SK-N-SH (cell line): ENCODE measurements at regions not wholly inside any gene's neighbourhood (a gene's known extent, or its start where the extent isn't known, plus 50 kb on each side); places are given as distances from the start of the nearest gene placed in this dataset.

ENCODE experiments used
- CTCF ChIA-PET: fragments of 300-600, 350-600 bp; formaldehyde crosslinking; extraction: SDS; loops from one replicate; lab custom pipeline; 2021; lab: Yijun Ruan, JAX
- POLR2A ChIA-PET: fragments of 350-600 bp; sonication (Branson Sonifier 250); formaldehyde crosslinking; extraction: SDS; loops from one replicate; lab custom pipeline; 2020; ENCODE audit warnings: antibody characterized with exemption, inconsistent platforms; lab: Yijun Ruan, JAX
- DNase-seq: peaks from one replicate; pipeline ENCODE4 v3.0.0; 2012
- H2AFZ ChIP-seq: fragments of 200-600 bp; sonication (generic); 2 replicates; pipeline ENCODE4 v1.8.1; 2016; ENCODE audit warnings: antibody characterized with exemption, mild to moderate bottlenecking, low read depth
- H3F3A ChIP-seq: fragments of 200-600 bp; sonication (generic); replicated peaks from 2 replicates; pipeline ENCODE3; 2016; ENCODE audit warnings: antibody characterized with exemption, mild to moderate bottlenecking; ENCODE audit not compliant: insufficient read depth
- H3K27ac ChIP-seq, 2 experiments: fragments of 200-500 bp in 1 of 2; fragments of 200-600 bp in 1 of 2; sonication (Bioruptor generic) in 1 of 2; sonication (generic), shearing (Covaris generic) in 1 of 2; 2 replicates each; pipeline versions ENCODE4 v1.5.1 to v1.6.1; 2014 to 2016; ENCODE audit warnings: low read depth in 2 of 2, inconsistent platforms in 1 of 2, low read length in 1 of 2, mild to moderate bottlenecking in 1 of 2, mixed read lengths in 1 of 2
- H3K27me3 ChIP-seq: fragments of 200-600 bp; sonication (generic), shearing (Covaris generic); 2 replicates; pipeline ENCODE4 v1.6.1; 2016; ENCODE audit warnings: mixed run types; ENCODE audit not compliant: insufficient read depth
- H3K36me3 ChIP-seq, 2 experiments: fragments of 200-500 bp in 1 of 2; fragments of 200-600 bp in 1 of 2; sonication (Bioruptor generic) in 1 of 2; sonication (generic) in 1 of 2; replicated peaks in 1 of 2; 2 replicates each; pipeline versions ENCODE3 to v1.5.1; 2014 to 2016; ENCODE audit warnings: low read length in 1 of 2, mild to moderate bottlenecking in 1 of 2; ENCODE audit not compliant: insufficient read depth in 2 of 2, control insufficient read depth in 1 of 2
- H3K4me1 ChIP-seq, 2 experiments: fragments of 200-500 bp in 1 of 2; fragments of 200-600 bp in 1 of 2; sonication (Bioruptor generic) in 1 of 2; sonication (generic), shearing (Covaris generic) in 1 of 2; 2 replicates each; pipeline versions ENCODE4 v1.5.1 to v1.6.1; 2014 to 2016; ENCODE audit warnings: low read depth in 1 of 2, low read length in 1 of 2, mixed run types in 1 of 2; ENCODE audit not compliant: insufficient read depth in 2 of 2, control insufficient read depth in 1 of 2
- H3K4me2 ChIP-seq: fragments of 200-600 bp; sonication (generic), shearing (Covaris generic); 2 replicates; pipeline ENCODE4 v1.6.1; 2017; ENCODE audit warnings: mixed run types
- H3K4me3 ChIP-seq, 2 experiments: fragments of 200-500 bp in 1 of 2; fragments of 200-600 bp in 1 of 2; sonication (Bioruptor generic) in 1 of 2; sonication (generic), shearing (Covaris generic) in 1 of 2; 2 replicates each; pipeline versions ENCODE4 v1.5.1 to v1.8.1; 2014 to 2016; ENCODE audit warnings: low read depth in 2 of 2, inconsistent platforms in 1 of 2, low read length in 1 of 2, mild to moderate bottlenecking in 1 of 2, mixed read lengths in 1 of 2, moderate library complexity in 1 of 2
- H3K79me2 ChIP-seq: fragments of 200-600 bp; sonication (generic); 2 replicates; pipeline ENCODE4 v1.8.1; 2017; ENCODE audit warnings: mild to moderate bottlenecking; ENCODE audit not compliant: insufficient read depth
- H3K9ac ChIP-seq: fragments of 200-600 bp; sonication (generic); 2 replicates; pipeline ENCODE4 v1.6.1; 2017; ENCODE audit warnings: mixed run types
- H3K9me2 ChIP-seq: fragments of 200-600 bp; sonication (generic); 2 replicates; pipeline ENCODE4 v1.6.1; 2017; ENCODE audit warnings: mixed run types
- H3K9me3 ChIP-seq: fragments of 200-600 bp; sonication (generic); 2 replicates; pipeline ENCODE4 v1.6.1; 2017; ENCODE audit warnings: mixed run types, mild to moderate bottlenecking, moderate library complexity
- H4K20me1 ChIP-seq: fragments of 200-600 bp; sonication (generic); 2 replicates; pipeline ENCODE4 v1.6.1; 2017; ENCODE audit warnings: mild to moderate bottlenecking, mixed run types; ENCODE audit not compliant: insufficient read depth
- CHD2 ChIP-seq: fragments of 150-350 bp; IDR thresholded peaks from 2 replicates; pipeline ENCODE4 v1.6.1; 2018; ENCODE audit warnings: low read length; ENCODE audit not compliant: partially characterized antibody
- EP300 ChIP-seq, 2 experiments: IDR thresholded peaks; 2 replicates each; pipeline versions ENCODE4 v1.4.0 to v1.6.1; 2012; ENCODE audit warnings: borderline replicate concordance in 1 of 2, low read depth in 1 of 2, low read length in 1 of 2
- FOXJ3 ChIP-seq: sonication (generic); formaldehyde crosslinking; IDR thresholded peaks from 2 replicates; pipeline ENCODE4 v1.5.1; 2020; ENCODE audit warnings: mild to moderate bottlenecking, missing genetic modification reagents
- FOXM1 ChIP-seq: IDR thresholded peaks from 2 replicates; pipeline ENCODE4 v1.4.0; 2012; ENCODE audit warnings: low read depth, mild to moderate bottlenecking
- GABPA ChIP-seq: IDR thresholded peaks from 2 replicates; pipeline ENCODE4 v1.4.0; 2012; ENCODE audit warnings: low read depth, mild to moderate bottlenecking
- GATA2 ChIP-seq: sonication (generic); formaldehyde crosslinking; IDR thresholded peaks from 2 replicates; pipeline ENCODE4 v1.5.0; 2020; ENCODE audit warnings: mild to moderate bottlenecking, missing genetic modification reagents
- JUND ChIP-seq: IDR thresholded peaks from 2 replicates; pipeline ENCODE4 v1.4.0; 2012
- MAX ChIP-seq: IDR thresholded peaks from 2 replicates; pipeline ENCODE4 v1.4.0; 2012; ENCODE audit warnings: low read depth
- MEF2A ChIP-seq: IDR thresholded peaks from 2 replicates; pipeline ENCODE4 v1.4.0; 2012; ENCODE audit warnings: low read depth, borderline replicate concordance
- NRF1 ChIP-seq: IDR thresholded peaks from 2 replicates; pipeline ENCODE4 v1.6.1; 2012; ENCODE audit warnings: low read depth, mild to moderate bottlenecking, low read length
- PBX3 ChIP-seq: IDR thresholded peaks from 2 replicates; pipeline ENCODE4; 2012
- POLR2AphosphoS5 ChIP-seq: IDR thresholded peaks from 2 replicates; pipeline ENCODE4 v1.6.1; 2012; ENCODE audit warnings: low read depth, low read length
- RCOR1 ChIP-seq: fragments of 150-350 bp; IDR thresholded peaks from 2 replicates; pipeline ENCODE4 v1.6.1; 2017; ENCODE audit warnings: antibody characterized with exemption, low read length
- RFX5 ChIP-seq: IDR thresholded peaks from 2 replicates; pipeline ENCODE4 v1.6.1; 2012; ENCODE audit warnings: mild to moderate bottlenecking, improper control_type of control experiment, low read length
- RXRA ChIP-seq: IDR thresholded peaks from 2 replicates; pipeline ENCODE4 v1.4.0; 2012; ENCODE audit warnings: low read depth, mild to moderate bottlenecking, borderline replicate concordance
- SIN3A ChIP-seq: IDR thresholded peaks from 2 replicates; pipeline ENCODE4 v1.6.1; 2012; ENCODE audit warnings: low read depth, mild to moderate bottlenecking, low read length, moderate library complexity, borderline replicate concordance
- SMC3 ChIP-seq: IDR thresholded peaks from 2 replicates; pipeline ENCODE4 v1.6.1; 2012; ENCODE audit warnings: low read depth, low read length, improper control_type of control experiment
- TCF12 ChIP-seq: IDR thresholded peaks from 2 replicates; pipeline ENCODE4 v1.4.0; 2012
- TEAD4 ChIP-seq: IDR thresholded peaks from 2 replicates; pipeline ENCODE4 v1.4.0; 2012; ENCODE audit warnings: mild to moderate bottlenecking, borderline replicate concordance; ENCODE audit not compliant: insufficient read depth
- USF1 ChIP-seq: IDR thresholded peaks from 2 replicates; pipeline ENCODE4 v1.4.0; 2012; ENCODE audit warnings: low read depth, borderline replicate concordance
- WGBS: methylation state at CpG from one replicate; pipeline ENCODE4 v1.1.6; 2017; ENCODE audit warnings: low lambda C conversion rate; 5-methylcytosine and 5-hydroxymethylcytosine counted together
- TF ChIP-seq, protein P1 (sequence below): IDR thresholded peaks from 2 replicates; pipeline ENCODE4 v1.4.0; 2012; ENCODE audit warnings: low read depth, borderline replicate concordance
- TF ChIP-seq, protein P2 (sequence below): IDR thresholded peaks from 2 replicates; pipeline ENCODE4 v1.6.1; 2012; ENCODE audit warnings: mild to moderate bottlenecking, low read depth, low read length, moderate library complexity

- WGBS, result 17% methylated on average over 5 of the region's 5 CpGs
- no peaks in the 10 kb centered on the region for H3K79me2 ChIP-seq
- H3F3A ChIP-seq, result peaks cover 21% of the 10 kb centered on the region
- H2AFZ ChIP-seq, result no peak overlapping the region
- H3K4me3 ChIP-seq, result no peak overlapping the region
- TF ChIP-seq FOXJ3 (no peak), CHD2 (no peak), EP300 (IDR thresholded peaks at IDR 0.05; ENCODE audit: borderline replicate concordance in 1 of 2, low read depth in 1 of 2, low read length in 1 of 2) (no peak), GATA2 (no peak), PBX3 (no peak), RCOR1 (no peak), RFX5 (no peak), GABPA (no peak), SIN3A (no peak), TCF12 (no peak), RXRA (no peak), MEF2A (no peak), MAX (no peak), NRF1 (no peak)
- TF ChIP-seq, protein P1, sequence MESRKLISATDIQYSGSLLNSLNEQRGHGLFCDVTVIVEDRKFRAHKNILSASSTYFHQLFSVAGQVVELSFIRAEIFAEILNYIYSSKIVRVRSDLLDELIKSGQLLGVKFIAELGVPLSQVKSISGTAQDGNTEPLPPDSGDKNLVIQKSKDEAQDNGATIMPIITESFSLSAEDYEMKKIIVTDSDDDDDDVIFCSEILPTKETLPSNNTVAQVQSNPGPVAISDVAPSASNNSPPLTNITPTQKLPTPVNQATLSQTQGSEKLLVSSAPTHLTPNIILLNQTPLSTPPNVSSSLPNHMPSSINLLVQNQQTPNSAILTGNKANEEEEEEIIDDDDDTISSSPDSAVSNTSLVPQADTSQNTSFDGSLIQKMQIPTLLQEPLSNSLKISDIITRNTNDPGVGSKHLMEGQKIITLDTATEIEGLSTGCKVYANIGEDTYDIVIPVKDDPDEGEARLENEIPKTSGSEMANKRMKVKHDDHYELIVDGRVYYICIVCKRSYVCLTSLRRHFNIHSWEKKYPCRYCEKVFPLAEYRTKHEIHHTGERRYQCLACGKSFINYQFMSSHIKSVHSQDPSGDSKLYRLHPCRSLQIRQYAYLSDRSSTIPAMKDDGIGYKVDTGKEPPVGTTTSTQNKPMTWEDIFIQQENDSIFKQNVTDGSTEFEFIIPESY, result no peak
- H4K20me1 ChIP-seq, result no peaks in the 10 kb centered on the region
- DNase-seq, result no peak
- peaks cover 23% of the 10 kb centered on the region for H3K27me3 ChIP-seq
- H3K9me2 ChIP-seq, result no peaks in the 10 kb centered on the region
- H3K9me3 ChIP-seq, result no peaks in the 10 kb centered on the region
- H3K4me1 ChIP-seq, result peaks cover 0 to 22% of the 10 kb centered on the region in 2 experiments; a peak in 3 of 4 replicates
- H3K4me2 ChIP-seq, result no peak overlapping the region
- POLR2A ChIA-PET, result no interaction called here
- H3K36me3 ChIP-seq, result no peaks in the 10 kb centered on the region
- no peak overlapping the region for H3K27ac ChIP-seq
- H3K9ac ChIP-seq, result no peak overlapping the region
- CTCF ChIA-PET, result no interaction called here
Observed at GRCh38 chr20:23254034-23254433, 96.6 kb upstream of the NXT1 start.

GRCh38 chr20:23253524-23253923 lies 97.1 kb upstream of the NXT1 start:
- DNase-seq, result no peak
- H3K27ac ChIP-seq, result no peak overlapping the region
- H3K27me3 ChIP-seq, result peaks cover 23% of the 10 kb centered on the region
- H2AFZ ChIP-seq, result no peak overlapping the region
- H3K4me1 ChIP-seq, result peaks cover 0 to 17% of the 10 kb centered on the region in 2 experiments; a peak in 2 of 4 replicates
- H3K4me3 ChIP-seq, result no peak overlapping the region
- H4K20me1 ChIP-seq, result no peaks in the 10 kb centered on the region
- peaks cover 16% of the 10 kb centered on the region for H3F3A ChIP-seq
- POLR2A ChIA-PET, result no interaction called here
- CTCF ChIA-PET, result no interaction called here
- no peak overlapping the region for H3K9ac ChIP-seq
- WGBS, result 57% methylated on average over 3 of the region's 3 CpGs
- no peak overlapping the region for H3K4me2 ChIP-seq
- H3K79me2 ChIP-seq, result no peaks in the 10 kb centered on the region
- no peaks in the 10 kb centered on the region for H3K9me3 ChIP-seq
- no peaks in the 10 kb centered on the region for H3K36me3 ChIP-seq
- no peaks in the 10 kb centered on the region for H3K9me2 ChIP-seq
- no peak for TF ChIP-seq USF1
- TF ChIP-seq JUND, result no peak
- TF ChIP-seq NRF1, result no peak
- no peak for TF ChIP-seq FOXM1
- no peak for TF ChIP-seq POLR2AphosphoS5
- TF ChIP-seq TEAD4, result no peak
- no peak for TF ChIP-seq SMC3
- TF ChIP-seq RXRA, result no peak
- no peak for TF ChIP-seq CHD2
- TF ChIP-seq MEF2A, result no peak
- no peak for TF ChIP-seq MAX
- no peak for TF ChIP-seq FOXJ3
- TF ChIP-seq, protein P2, sequence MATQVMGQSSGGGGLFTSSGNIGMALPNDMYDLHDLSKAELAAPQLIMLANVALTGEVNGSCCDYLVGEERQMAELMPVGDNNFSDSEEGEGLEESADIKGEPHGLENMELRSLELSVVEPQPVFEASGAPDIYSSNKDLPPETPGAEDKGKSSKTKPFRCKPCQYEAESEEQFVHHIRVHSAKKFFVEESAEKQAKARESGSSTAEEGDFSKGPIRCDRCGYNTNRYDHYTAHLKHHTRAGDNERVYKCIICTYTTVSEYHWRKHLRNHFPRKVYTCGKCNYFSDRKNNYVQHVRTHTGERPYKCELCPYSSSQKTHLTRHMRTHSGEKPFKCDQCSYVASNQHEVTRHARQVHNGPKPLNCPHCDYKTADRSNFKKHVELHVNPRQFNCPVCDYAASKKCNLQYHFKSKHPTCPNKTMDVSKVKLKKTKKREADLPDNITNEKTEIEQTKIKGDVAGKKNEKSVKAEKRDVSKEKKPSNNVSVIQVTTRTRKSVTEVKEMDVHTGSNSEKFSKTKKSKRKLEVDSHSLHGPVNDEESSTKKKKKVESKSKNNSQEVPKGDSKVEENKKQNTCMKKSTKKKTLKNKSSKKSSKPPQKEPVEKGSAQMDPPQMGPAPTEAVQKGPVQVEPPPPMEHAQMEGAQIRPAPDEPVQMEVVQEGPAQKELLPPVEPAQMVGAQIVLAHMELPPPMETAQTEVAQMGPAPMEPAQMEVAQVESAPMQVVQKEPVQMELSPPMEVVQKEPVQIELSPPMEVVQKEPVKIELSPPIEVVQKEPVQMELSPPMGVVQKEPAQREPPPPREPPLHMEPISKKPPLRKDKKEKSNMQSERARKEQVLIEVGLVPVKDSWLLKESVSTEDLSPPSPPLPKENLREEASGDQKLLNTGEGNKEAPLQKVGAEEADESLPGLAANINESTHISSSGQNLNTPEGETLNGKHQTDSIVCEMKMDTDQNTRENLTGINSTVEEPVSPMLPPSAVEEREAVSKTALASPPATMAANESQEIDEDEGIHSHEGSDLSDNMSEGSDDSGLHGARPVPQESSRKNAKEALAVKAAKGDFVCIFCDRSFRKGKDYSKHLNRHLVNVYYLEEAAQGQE, result no peak
